ENCODE measurements at regions not wholly inside any gene's neighbourhood (a gene's known extent, or its start where the extent isn't known, plus 50 kb on each side); places are given as distances from the start of the nearest gene placed in this dataset.

DNA sequence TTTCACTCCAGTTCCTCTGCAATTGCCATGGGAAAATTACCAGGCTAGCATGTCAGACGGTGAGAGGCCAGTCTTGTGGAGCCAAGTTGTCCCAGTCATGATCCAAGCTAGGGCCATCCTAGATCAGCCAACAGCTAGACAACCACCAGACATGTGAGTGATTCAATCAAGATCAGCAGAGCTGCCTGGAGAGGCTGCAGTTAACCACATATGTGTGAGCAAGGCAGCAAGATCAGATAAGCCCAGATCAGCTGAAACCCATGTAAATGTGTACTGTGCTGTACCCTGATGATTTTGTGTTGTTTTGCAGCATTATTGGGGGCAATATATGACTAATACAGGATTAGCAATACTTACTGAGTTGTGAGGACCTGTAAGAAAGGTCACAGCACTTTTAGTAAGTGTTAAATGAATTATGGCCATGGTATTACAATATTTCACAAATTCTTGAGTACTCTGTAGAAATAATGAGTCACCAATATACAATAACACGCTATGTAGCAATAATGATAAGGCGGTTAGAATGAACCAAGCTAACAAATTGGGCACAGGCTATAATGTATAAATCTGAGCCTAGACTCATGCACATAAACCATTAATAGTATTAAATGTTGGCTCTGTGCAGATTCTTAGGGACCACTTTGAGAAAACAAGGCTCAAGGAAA lies 91.4 kb downstream of the SUDS3 start:
- no peaks in the 10 kb centered on the region for H3K36me3 ChIP-seq (ENCODE audit: insufficient read depth, low read length)
- no peaks in the 10 kb centered on the region for H4K20me1 ChIP-seq (ENCODE audit: insufficient read depth, low read length)

DNA sequence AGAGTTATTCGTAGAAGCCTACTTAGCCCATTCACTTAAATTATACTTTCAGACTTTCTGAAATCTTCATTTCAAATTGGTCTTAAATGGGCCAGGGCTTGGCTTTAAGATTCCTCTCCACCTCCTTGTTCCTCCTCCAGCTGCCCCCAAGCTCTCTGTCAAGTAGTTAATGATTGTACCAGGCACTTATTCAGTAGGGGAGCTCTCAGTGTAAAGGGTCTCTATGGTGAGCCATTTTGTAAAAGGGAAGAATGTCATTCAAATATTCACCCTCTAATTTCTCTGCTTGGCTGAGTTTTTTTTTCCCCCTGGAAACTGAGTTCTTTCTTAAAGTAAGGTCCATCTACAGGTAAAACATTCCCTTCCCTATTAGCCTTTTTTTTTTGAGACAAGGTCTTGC lies 96.6 kb downstream of the SUDS3 start:
- Histone ChIP-seq H3K4me3 (ENCODE audit: insufficient read depth, low read length) (no peak overlapping the region), H3K4me2 (ENCODE audit: insufficient read depth, low read length) (no peak overlapping the region), H2AFZ (ENCODE audit: low read length) (no peak overlapping the region), H3K36me3 (ENCODE audit: insufficient read depth, low read length) (no peaks in the 10 kb centered on the region), H3K27me3 (ENCODE audit: insufficient read depth, low read length) (no peaks in the 10 kb centered on the region), H3K27ac (ENCODE audit: low read depth, low read length) (no peak overlapping the region), H3K4me1 (ENCODE audit: insufficient read depth, low read length) (no peaks in the 10 kb centered on the region), H3K9me3 (ENCODE audit: low read depth, low read length) (no peaks in the 10 kb centered on the region), H3K79me2 (ENCODE audit: insufficient read depth, low read length) (no peaks in the 10 kb centered on the region), H4K20me1 (ENCODE audit: insufficient read depth, low read length) (no peaks in the 10 kb centered on the region)
- DNase-seq (ENCODE audit: insufficient read length, low spot score, missing footprints) = no peak
- TF ChIP-seq, protein P1, sequence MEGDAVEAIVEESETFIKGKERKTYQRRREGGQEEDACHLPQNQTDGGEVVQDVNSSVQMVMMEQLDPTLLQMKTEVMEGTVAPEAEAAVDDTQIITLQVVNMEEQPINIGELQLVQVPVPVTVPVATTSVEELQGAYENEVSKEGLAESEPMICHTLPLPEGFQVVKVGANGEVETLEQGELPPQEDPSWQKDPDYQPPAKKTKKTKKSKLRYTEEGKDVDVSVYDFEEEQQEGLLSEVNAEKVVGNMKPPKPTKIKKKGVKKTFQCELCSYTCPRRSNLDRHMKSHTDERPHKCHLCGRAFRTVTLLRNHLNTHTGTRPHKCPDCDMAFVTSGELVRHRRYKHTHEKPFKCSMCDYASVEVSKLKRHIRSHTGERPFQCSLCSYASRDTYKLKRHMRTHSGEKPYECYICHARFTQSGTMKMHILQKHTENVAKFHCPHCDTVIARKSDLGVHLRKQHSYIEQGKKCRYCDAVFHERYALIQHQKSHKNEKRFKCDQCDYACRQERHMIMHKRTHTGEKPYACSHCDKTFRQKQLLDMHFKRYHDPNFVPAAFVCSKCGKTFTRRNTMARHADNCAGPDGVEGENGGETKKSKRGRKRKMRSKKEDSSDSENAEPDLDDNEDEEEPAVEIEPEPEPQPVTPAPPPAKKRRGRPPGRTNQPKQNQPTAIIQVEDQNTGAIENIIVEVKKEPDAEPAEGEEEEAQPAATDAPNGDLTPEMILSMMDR (IDR thresholded peaks at IDR 0.05; ENCODE audit: extremely low read depth, low read depth, low read length) = no peak

More for the DNA sequence above, 91.4 kb downstream of the SUDS3 start:
- Histone ChIP-seq H3K4me1 (ENCODE audit: insufficient read depth, low read length) (no peaks in the 10 kb centered on the region), H3K4me2 (ENCODE audit: insufficient read depth, low read length) (no peak overlapping the region), H3K27ac (ENCODE audit: low read depth, low read length) (no peak overlapping the region), H3K4me3 (ENCODE audit: insufficient read depth, low read length) (no peak overlapping the region), H3K79me2 (ENCODE audit: insufficient read depth, low read length) (no peaks in the 10 kb centered on the region), H3K9me3 (ENCODE audit: low read depth, low read length) (no peaks in the 10 kb centered on the region), H3K27me3 (ENCODE audit: insufficient read depth, low read length) (no peaks in the 10 kb centered on the region), H2AFZ (ENCODE audit: low read length) (no peak overlapping the region)
- peak; percentile 10 for DNase-seq (ENCODE audit: insufficient read length, low spot score, missing footprints)
- TF ChIP-seq, protein P1 (IDR thresholded peaks at IDR 0.05; ENCODE audit: extremely low read depth, low read depth, low read length) = no peak

DNA sequence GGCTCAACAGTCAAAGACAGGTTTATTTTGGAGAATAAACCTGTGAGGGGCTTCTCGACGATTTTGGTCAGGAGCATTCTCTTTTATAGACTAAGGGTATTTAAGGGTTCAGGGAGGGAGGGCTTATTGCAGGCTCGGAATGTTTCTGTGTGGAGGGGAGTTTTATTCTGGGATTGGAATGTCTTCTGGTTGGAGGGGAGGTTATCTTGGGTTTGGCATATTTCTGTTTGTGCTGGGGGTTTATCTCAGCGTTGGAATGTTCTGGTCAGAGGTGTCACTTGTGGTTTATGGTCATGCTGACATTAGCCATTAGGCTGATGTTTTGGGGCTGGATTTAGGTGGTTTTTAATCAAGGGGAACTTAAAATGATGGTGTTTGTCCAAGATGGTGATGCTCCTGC lies 103.9 kb downstream of the SUDS3 start:
- no peak overlapping the region for H2AFZ ChIP-seq (ENCODE audit: low read length)
- H3K4me1 ChIP-seq (ENCODE audit: insufficient read depth, low read length) = no peaks in the 10 kb centered on the region
- no peak overlapping the region for H3K27ac ChIP-seq (ENCODE audit: low read depth, low read length)
- no peaks in the 10 kb centered on the region for H3K79me2 ChIP-seq (ENCODE audit: insufficient read depth, low read length)
- H3K36me3 ChIP-seq (ENCODE audit: insufficient read depth, low read length) = no peaks in the 10 kb centered on the region
- H3K27me3 ChIP-seq (ENCODE audit: insufficient read depth, low read length) = no peaks in the 10 kb centered on the region
- H4K20me1 ChIP-seq (ENCODE audit: insufficient read depth, low read length) = no peaks in the 10 kb centered on the region
- no peaks in the 10 kb centered on the region for H3K9me3 ChIP-seq (ENCODE audit: low read depth, low read length)
- H3K4me2 ChIP-seq (ENCODE audit: insufficient read depth, low read length) = no peak overlapping the region
- TF ChIP-seq, protein P1 (IDR thresholded peaks at IDR 0.05; ENCODE audit: extremely low read depth, low read depth, low read length) = no peak
- no peak overlapping the region for H3K4me3 ChIP-seq (ENCODE audit: insufficient read depth, low read length)
- DNase-seq (ENCODE audit: insufficient read length, low spot score, missing footprints) = no peak

DNA sequence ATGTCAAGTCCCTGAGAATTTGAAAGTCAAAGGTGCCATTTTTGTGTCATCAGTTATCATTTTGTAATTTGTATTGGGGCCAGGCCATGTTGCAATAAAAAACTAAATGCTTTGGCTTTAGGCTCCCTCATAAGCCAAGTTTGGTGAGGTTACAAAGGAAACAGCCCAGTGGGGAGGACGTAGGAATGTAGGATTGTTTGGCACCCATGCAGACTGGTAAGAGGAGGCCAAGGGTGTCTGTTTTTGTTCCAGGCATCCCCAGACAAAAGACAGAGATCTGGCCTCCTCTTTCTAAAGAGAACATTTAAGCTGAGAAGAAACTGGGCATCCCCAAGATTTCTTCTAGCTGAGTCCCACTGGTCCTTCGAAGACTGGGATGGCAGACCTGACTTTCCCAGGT lies 111.7 kb downstream of the SUDS3 start:
- no peaks in the 10 kb centered on the region for H3K4me1 ChIP-seq (ENCODE audit: insufficient read depth, low read length)
- DNase-seq (ENCODE audit: insufficient read length, low spot score, missing footprints) = no peak
- H3K27me3 ChIP-seq (ENCODE audit: insufficient read depth, low read length) = no peaks in the 10 kb centered on the region
- no peak overlapping the region for H3K27ac ChIP-seq (ENCODE audit: low read depth, low read length)
- H2AFZ ChIP-seq (ENCODE audit: low read length) = no peak overlapping the region
- H3K9me3 ChIP-seq (ENCODE audit: low read depth, low read length) = no peaks in the 10 kb centered on the region
- no peaks in the 10 kb centered on the region for H3K79me2 ChIP-seq (ENCODE audit: insufficient read depth, low read length)
- H4K20me1 ChIP-seq (ENCODE audit: insufficient read depth, low read length) = no peaks in the 10 kb centered on the region
- H3K4me2 ChIP-seq (ENCODE audit: insufficient read depth, low read length) = no peak overlapping the region
- TF ChIP-seq, protein P1 (IDR thresholded peaks at IDR 0.05; ENCODE audit: extremely low read depth, low read depth, low read length) = no peak
- H3K36me3 ChIP-seq (ENCODE audit: insufficient read depth, low read length) = no peaks in the 10 kb centered on the region
- H3K4me3 ChIP-seq (ENCODE audit: insufficient read depth, low read length) = no peak overlapping the region
